ENCODE measurements at regions not wholly inside any gene's neighbourhood (a gene's known extent, or its start where the extent isn't known, plus 50 kb on each side); places are given as distances from the start of the nearest gene placed in this dataset.

- TF ChIP-seq, protein P1, sequence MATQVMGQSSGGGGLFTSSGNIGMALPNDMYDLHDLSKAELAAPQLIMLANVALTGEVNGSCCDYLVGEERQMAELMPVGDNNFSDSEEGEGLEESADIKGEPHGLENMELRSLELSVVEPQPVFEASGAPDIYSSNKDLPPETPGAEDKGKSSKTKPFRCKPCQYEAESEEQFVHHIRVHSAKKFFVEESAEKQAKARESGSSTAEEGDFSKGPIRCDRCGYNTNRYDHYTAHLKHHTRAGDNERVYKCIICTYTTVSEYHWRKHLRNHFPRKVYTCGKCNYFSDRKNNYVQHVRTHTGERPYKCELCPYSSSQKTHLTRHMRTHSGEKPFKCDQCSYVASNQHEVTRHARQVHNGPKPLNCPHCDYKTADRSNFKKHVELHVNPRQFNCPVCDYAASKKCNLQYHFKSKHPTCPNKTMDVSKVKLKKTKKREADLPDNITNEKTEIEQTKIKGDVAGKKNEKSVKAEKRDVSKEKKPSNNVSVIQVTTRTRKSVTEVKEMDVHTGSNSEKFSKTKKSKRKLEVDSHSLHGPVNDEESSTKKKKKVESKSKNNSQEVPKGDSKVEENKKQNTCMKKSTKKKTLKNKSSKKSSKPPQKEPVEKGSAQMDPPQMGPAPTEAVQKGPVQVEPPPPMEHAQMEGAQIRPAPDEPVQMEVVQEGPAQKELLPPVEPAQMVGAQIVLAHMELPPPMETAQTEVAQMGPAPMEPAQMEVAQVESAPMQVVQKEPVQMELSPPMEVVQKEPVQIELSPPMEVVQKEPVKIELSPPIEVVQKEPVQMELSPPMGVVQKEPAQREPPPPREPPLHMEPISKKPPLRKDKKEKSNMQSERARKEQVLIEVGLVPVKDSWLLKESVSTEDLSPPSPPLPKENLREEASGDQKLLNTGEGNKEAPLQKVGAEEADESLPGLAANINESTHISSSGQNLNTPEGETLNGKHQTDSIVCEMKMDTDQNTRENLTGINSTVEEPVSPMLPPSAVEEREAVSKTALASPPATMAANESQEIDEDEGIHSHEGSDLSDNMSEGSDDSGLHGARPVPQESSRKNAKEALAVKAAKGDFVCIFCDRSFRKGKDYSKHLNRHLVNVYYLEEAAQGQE (IDR thresholded peaks at IDR 0.05; ENCODE audit: borderline replicate concordance) = no peak
- TF ChIP-seq, protein P2, sequence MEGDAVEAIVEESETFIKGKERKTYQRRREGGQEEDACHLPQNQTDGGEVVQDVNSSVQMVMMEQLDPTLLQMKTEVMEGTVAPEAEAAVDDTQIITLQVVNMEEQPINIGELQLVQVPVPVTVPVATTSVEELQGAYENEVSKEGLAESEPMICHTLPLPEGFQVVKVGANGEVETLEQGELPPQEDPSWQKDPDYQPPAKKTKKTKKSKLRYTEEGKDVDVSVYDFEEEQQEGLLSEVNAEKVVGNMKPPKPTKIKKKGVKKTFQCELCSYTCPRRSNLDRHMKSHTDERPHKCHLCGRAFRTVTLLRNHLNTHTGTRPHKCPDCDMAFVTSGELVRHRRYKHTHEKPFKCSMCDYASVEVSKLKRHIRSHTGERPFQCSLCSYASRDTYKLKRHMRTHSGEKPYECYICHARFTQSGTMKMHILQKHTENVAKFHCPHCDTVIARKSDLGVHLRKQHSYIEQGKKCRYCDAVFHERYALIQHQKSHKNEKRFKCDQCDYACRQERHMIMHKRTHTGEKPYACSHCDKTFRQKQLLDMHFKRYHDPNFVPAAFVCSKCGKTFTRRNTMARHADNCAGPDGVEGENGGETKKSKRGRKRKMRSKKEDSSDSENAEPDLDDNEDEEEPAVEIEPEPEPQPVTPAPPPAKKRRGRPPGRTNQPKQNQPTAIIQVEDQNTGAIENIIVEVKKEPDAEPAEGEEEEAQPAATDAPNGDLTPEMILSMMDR (IDR thresholded peaks at IDR 0.05; ENCODE audit: poor library complexity, severe bottlenecking) = no peak
- TF ChIP-seq EZH2 (IDR thresholded peaks at IDR 0.05; ENCODE audit: borderline replicate concordance, insufficient read depth, low read length, poor library complexity, severe bottlenecking) (no peak), TAF1 (IDR thresholded peaks at IDR 0.05; ENCODE audit: low read depth) (no peak), EP300 (conservative IDR thresholded peaks at IDR 0.05; ENCODE audit: poor library complexity, severe bottlenecking) (no peak), POLR2AphosphoS5 (IDR thresholded peaks at IDR 0.05) (no peak), RAD21 (conservative IDR thresholded peaks at IDR 0.05) (no peak), MXI1 (conservative IDR thresholded peaks at IDR 0.05; ENCODE audit: poor library complexity, severe bottlenecking) (no peak)
Observed at GRCh38 chr3:25846282-25846681, 56.4 kb downstream of the OXSM start.

Measured in neural cell (in vitro differentiated cells).